Tibial nerve (tissue), 3 donors: ENCODE measurements at regions not wholly inside any gene's neighbourhood (a gene's known extent, or its start where the extent isn't known, plus 50 kb on each side); places are given as distances from the start of the nearest gene placed in this dataset.

ENCODE experiments used
- POLR2A ChIP-seq, 2 donors: fragments of 450-650 bp; IDR thresholded peaks; one replicate each; pipeline ENCODE4 v1.6.1; 2017; ENCODE audit warnings: antibody characterized with exemption in 2 of 2, mild to moderate bottlenecking in 2 of 2, moderate library complexity in 2 of 2
- TF ChIP-seq, protein P1 (sequence below), 5 experiments: fragments of 200-600 bp in 3 of 5; fragments of 450-650 bp in 2 of 5; sonication (generic) in 3 of 5; IDR thresholded peaks; one replicate each; pipeline ENCODE4 v1.5.1; 2016 to 2019; ENCODE audit warnings: antibody characterized with exemption in 5 of 5, mild to moderate bottlenecking in 3 of 5, moderate library complexity in 2 of 5

DNA sequence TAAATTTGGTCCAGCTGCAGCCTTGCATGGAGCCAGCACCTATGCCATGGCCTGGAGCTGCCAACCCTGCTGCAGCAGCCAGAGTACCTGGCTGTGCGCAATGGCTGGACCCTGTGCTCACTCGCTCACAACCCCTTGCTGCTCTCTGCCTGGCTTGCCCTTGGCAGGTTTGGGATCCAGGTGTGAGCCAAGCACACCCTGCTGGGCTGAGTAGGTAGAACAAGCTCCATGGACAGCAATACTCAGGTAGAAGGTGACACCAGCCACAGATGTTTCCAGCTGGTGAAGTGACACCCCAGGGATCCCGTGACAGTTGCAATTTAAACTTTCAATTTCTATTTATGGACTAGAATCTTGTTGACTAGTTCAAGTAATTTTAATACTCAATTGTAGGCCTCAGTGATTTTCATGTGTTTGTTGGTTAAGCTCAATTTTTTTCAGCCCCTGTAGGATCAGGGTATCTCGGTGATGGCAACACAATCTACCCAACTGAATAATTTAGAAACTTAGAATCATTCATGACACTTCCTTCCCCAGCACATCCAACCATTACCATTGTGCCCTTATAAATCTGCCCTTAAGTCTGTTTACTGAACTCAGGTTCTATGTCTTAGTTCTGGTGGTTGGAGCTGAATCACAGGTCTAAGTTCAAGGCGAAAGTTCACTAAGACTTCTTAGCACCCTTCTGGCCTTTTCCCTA, 480.0 kb downstream of the PMP22 start:
- TF ChIP-seq, protein P1, sequence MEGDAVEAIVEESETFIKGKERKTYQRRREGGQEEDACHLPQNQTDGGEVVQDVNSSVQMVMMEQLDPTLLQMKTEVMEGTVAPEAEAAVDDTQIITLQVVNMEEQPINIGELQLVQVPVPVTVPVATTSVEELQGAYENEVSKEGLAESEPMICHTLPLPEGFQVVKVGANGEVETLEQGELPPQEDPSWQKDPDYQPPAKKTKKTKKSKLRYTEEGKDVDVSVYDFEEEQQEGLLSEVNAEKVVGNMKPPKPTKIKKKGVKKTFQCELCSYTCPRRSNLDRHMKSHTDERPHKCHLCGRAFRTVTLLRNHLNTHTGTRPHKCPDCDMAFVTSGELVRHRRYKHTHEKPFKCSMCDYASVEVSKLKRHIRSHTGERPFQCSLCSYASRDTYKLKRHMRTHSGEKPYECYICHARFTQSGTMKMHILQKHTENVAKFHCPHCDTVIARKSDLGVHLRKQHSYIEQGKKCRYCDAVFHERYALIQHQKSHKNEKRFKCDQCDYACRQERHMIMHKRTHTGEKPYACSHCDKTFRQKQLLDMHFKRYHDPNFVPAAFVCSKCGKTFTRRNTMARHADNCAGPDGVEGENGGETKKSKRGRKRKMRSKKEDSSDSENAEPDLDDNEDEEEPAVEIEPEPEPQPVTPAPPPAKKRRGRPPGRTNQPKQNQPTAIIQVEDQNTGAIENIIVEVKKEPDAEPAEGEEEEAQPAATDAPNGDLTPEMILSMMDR (IDR thresholded peaks at IDR 0.05), result no peak
- TF ChIP-seq POLR2A (IDR thresholded peaks at IDR 0.05), result no peak
